Neural cell (in vitro differentiated cells): ENCODE measurements at regions not wholly inside any gene's neighbourhood (a gene's known extent, or its start where the extent isn't known, plus 50 kb on each side); places are given as distances from the start of the nearest gene placed in this dataset.
A peak's percentile ranks its signal among the peaks of the same experiment; 100 is the strongest.

ENCODE experiments used
- EP300 ChIP-seq: fragments of 450-650 bp; conservative IDR thresholded peaks from 2 replicates; pipeline ENCODE4 v1.6.1; 2014; ENCODE audit warnings: antibody characterized with exemption, mild to moderate bottlenecking, moderate library complexity; ENCODE audit not compliant: poor library complexity, severe bottlenecking
- TF ChIP-seq, protein P1 (sequence below): fragments of 450-650 bp; IDR thresholded peaks from 2 replicates; pipeline ENCODE4 v1.5.1; 2014; ENCODE audit warnings: antibody characterized with exemption, mild to moderate bottlenecking, moderate library complexity; ENCODE audit not compliant: poor library complexity, severe bottlenecking

DNA sequence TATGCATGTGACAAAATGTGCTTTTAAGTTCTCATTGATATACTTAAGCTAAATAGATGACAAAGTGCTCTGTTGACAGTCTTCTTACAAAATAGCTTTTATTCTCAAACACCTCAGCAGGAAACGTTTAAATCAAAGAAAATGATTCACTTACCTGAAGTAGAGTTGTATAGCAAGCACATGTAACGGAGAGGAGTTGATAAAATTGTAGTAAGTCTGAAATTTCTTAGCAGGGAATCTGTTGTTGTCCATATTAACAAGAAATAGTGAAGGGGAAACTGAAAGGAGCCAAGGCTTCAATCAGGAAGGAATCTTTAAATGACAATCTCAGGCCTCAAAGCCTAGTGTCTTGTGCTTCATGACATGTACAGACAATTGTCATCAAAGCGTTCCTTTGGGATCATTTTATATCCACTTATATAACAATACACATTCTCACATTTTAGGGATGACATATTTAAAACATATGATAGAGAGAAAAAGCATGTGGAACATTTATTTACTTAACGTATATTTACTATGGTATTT lies 2010.2 kb upstream of the IGFBP7 start:
- TF ChIP-seq, protein P1, sequence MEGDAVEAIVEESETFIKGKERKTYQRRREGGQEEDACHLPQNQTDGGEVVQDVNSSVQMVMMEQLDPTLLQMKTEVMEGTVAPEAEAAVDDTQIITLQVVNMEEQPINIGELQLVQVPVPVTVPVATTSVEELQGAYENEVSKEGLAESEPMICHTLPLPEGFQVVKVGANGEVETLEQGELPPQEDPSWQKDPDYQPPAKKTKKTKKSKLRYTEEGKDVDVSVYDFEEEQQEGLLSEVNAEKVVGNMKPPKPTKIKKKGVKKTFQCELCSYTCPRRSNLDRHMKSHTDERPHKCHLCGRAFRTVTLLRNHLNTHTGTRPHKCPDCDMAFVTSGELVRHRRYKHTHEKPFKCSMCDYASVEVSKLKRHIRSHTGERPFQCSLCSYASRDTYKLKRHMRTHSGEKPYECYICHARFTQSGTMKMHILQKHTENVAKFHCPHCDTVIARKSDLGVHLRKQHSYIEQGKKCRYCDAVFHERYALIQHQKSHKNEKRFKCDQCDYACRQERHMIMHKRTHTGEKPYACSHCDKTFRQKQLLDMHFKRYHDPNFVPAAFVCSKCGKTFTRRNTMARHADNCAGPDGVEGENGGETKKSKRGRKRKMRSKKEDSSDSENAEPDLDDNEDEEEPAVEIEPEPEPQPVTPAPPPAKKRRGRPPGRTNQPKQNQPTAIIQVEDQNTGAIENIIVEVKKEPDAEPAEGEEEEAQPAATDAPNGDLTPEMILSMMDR, result no peak
- peak; percentile 96 for TF ChIP-seq EP300
